ENCODE measurements at regions not wholly inside any gene's neighbourhood (a gene's known extent, or its start where the extent isn't known, plus 50 kb on each side); places are given as distances from the start of the nearest gene placed in this dataset.
A peak's percentile ranks its signal among the peaks of the same experiment; 100 is the strongest.

- H3K9me3 ChIP-seq = no peaks in the 10 kb centered on the region
- no peak overlapping the region for H3K4me3 ChIP-seq
- ATAC-seq (no peak), DNase-seq (no peak)
- no peaks in the 10 kb centered on the region for H3K36me3 ChIP-seq (ENCODE audit: low read depth)
- intact Hi-C loops (cut with DNase I, micrococcal nuclease) = no loop called here
- TF ChIP-seq CTCF (IDR thresholded peaks at IDR 0.05) = no peak
- H3K4me1 ChIP-seq (ENCODE audit: low read depth) = no peaks in the 10 kb centered on the region
These were observed 60.8 kb upstream of the TANC2 start for GRCh38 chr17:62905233-62905632.

DNA sequence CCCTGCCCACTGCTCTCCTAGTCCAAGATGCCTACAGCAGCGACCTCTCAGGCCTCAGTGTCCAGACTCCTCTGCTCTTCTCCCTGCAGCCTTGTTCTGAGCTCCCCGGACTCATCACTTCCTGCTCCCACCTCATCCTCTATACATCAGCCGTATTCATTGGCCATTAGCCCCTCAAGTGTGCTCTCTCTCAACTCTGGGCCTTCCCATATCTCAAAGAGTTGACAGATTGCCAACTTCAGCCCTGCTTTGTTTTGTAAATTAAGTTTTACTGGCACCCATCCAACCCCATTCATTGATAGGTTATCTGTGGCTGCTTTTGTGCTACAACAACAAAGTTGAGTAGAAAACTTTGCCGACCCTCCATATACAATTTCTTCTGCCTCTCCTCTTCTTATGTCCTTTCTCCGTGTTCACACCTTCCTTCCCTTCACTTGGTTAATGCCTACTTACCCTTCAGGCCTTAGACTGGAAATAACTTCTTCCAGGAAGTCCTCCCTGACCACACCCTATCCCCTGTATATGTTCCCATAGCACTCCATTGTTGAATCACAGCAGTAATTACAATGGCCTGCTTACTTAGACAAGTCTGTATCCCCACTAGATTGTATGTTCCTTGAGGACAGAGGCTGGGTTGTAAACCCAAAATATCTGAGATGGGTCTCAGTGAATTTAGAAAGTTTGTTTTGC lies 63.4 kb upstream of the TANC2 start:
- intact Hi-C loops (cut with DNase I, micrococcal nuclease) = no loop called here
- TF ChIP-seq CTCF (IDR thresholded peaks at IDR 0.05) = no peak
- no peaks in the 10 kb centered on the region for H3K9me3 ChIP-seq
- H3K4me1 ChIP-seq (ENCODE audit: low read depth) = no peaks in the 10 kb centered on the region
- H3K4me3 ChIP-seq = no peak overlapping the region
- H3K36me3 ChIP-seq (ENCODE audit: low read depth) = no peaks in the 10 kb centered on the region
- DNase-seq = no peak
- peak; percentile 25 for ATAC-seq

DNA sequence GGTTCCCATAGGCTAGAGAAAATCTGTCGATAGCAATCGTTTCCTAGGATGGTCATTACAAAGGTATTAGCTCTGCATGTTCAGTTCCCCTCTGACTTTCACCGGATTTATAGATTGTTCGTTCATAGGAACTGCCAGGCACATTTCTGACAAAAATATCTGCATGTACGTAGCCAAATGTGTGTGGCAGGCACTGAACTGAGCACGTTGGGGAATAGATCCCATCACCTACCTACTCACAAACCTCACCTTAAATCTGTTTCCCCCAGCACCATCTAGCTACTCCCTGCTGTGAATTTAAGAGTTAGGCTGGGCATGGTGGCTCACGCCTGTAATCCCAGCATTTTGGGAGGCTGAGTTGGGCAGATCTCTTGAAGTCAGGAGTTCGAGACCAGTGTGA lies 64.5 kb upstream of the TANC2 start:
- H3K4me3 ChIP-seq = no peak overlapping the region
- intact Hi-C loops (cut with DNase I, micrococcal nuclease) = no loop called here
- no peak for DNase-seq
- no peaks in the 10 kb centered on the region for H3K36me3 ChIP-seq (ENCODE audit: low read depth)
- no peak for ATAC-seq
- TF ChIP-seq CTCF (IDR thresholded peaks at IDR 0.05) = no peak
- H3K4me1 ChIP-seq (ENCODE audit: low read depth) = no peaks in the 10 kb centered on the region
- no peaks in the 10 kb centered on the region for H3K9me3 ChIP-seq

- H3K36me3 ChIP-seq (ENCODE audit: low read depth) = no peaks in the 10 kb centered on the region
- H3K4me3 ChIP-seq = no peak overlapping the region
- H3K9me3 ChIP-seq = no peaks in the 10 kb centered on the region
- no peak for DNase-seq
- no peak for TF ChIP-seq CTCF (IDR thresholded peaks at IDR 0.05)
- ATAC-seq = no peak
- intact Hi-C loops (cut with DNase I, micrococcal nuclease) = no loop called here
- no peaks in the 10 kb centered on the region for H3K4me1 ChIP-seq (ENCODE audit: low read depth)
These were observed 65.9 kb upstream of the TANC2 start for GRCh38 chr17:62900096-62900495.

GRCh38 chr17:62899361-62899760 lies 66.7 kb upstream of the TANC2 start:
- TF ChIP-seq CTCF (IDR thresholded peaks at IDR 0.05) = no peak
- DNase-seq (peak in 1 of 3 donors; percentile 5), ATAC-seq (no peak)
- Histone ChIP-seq H3K4me3 (no peak overlapping the region), H3K36me3 (ENCODE audit: low read depth) (no peaks in the 10 kb centered on the region), H3K9me3 (no peaks in the 10 kb centered on the region), H3K4me1 (ENCODE audit: low read depth) (no peaks in the 10 kb centered on the region)
- intact Hi-C loops (cut with DNase I, micrococcal nuclease) = no loop called here

Data from mucosa of descending colon (tissue), 3 donors.